Fibroblast of the aortic adventitia (primary cell): ENCODE measurements at regions not wholly inside any gene's neighbourhood (a gene's known extent, or its start where the extent isn't known, plus 50 kb on each side); places are given as distances from the start of the nearest gene placed in this dataset.

Source experiments
- DNase-seq: peaks from one replicate; pipeline ENCODE4 v3.0.0-alpha.2; 2010; ENCODE audit warnings: low read depth
- H3K4me3 ChIP-seq: 2 replicates; pipeline ENCODE4 v1.5.1; 2011; ENCODE audit warnings: low read depth, mild to moderate bottlenecking, control low read depth, low read length, moderate library complexity
- TF ChIP-seq, protein P1 (sequence below): IDR thresholded peaks from 2 replicates; pipeline ENCODE4 v1.5.1; 2011; ENCODE audit warnings: mild to moderate bottlenecking, low read length, control low read depth, inconsistent platforms; ENCODE audit not compliant: insufficient read depth

DNA sequence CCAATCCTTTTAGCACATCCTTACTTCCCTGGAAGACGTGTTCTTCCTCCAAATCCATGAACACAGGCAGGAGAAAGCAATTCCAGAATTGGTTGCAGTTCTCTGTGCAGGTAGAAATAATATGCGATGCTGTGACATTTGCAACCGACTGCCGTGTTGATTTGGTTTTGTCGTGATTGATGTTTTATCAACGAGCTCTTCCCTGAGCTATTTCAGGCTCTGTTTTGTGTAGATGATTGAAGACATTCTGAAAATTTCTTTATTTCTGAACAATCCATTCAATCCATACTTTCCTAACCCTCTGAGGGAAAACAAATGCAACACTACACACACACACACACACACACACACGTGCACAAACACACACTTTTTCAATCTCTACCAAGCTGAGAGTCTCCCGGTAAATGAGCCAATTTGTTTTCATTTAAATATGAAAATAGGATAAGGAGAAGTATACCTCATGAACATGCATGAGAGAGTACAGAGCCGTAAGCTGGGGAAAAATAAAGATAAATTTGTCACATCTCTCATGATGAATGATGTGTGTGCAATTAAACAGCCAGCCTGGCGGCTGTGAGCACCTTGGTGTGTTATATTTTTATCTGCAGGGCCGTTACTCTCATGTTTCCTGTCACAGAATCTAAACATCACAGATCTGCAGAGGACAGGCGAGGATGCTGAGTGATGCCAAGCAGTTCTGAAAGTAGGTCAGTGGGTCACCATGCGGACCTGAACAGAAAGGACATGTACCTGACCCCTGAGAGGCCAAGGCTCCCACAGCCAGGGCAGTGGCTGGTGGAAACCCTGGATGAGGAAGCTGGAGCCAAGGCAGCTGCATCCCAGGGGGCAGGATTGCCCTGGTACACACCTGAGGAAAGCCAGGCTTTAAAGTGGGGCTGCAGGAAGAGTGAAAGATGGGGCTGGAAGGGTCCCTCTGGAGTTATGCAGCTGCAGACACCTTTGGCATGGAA is 64.8 kb downstream of the PDCL3 start:
- no peak for DNase-seq
- no peak overlapping the region for H3K4me3 ChIP-seq
- TF ChIP-seq, protein P1, sequence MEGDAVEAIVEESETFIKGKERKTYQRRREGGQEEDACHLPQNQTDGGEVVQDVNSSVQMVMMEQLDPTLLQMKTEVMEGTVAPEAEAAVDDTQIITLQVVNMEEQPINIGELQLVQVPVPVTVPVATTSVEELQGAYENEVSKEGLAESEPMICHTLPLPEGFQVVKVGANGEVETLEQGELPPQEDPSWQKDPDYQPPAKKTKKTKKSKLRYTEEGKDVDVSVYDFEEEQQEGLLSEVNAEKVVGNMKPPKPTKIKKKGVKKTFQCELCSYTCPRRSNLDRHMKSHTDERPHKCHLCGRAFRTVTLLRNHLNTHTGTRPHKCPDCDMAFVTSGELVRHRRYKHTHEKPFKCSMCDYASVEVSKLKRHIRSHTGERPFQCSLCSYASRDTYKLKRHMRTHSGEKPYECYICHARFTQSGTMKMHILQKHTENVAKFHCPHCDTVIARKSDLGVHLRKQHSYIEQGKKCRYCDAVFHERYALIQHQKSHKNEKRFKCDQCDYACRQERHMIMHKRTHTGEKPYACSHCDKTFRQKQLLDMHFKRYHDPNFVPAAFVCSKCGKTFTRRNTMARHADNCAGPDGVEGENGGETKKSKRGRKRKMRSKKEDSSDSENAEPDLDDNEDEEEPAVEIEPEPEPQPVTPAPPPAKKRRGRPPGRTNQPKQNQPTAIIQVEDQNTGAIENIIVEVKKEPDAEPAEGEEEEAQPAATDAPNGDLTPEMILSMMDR = no peak

DNA sequence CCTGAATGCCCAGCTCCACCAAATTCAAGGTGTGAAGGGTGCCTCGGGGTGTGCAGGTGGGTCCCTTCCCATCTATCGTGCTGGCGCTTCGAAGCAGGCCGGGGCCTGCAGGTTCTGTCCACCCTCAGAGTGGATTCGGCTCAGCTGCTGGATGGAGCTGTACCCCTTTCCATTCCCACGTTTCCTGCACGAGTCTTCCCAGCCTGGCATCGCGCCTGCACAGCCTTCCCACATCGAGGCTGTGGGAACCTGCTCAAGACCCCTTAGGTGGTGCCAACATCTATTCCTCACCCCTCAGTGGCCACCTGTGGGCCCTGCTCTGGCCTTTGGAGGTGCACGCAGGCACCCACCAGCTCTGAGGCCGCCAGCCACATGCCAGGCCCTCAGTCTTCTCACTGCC is 65.7 kb downstream of the PDCL3 start:
- no peak overlapping the region for H3K4me3 ChIP-seq
- DNase-seq = no peak
- TF ChIP-seq, protein P1 = no peak

DNA sequence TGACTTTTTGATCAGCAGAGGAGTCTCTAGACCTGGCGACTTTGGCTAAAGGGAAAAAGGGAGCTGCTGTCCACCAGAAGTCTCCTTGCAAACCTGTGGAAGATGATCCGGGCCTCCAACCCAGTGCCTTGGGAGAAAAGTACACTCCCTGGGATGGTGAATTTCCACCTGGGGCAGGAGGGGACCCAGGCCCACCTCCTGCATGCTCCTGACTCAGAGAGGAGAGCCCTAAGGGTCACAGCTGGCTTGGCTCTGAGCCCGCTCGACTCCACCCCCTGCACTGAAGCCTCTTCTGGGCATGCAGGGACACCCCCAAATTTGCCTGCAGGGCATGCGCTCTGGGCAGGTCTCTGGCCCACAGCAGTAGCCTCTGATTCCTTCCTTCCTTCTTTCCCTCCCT is 66.5 kb downstream of the PDCL3 start:
- no peak overlapping the region for H3K4me3 ChIP-seq
- TF ChIP-seq, protein P1 = no peak
- no peak for DNase-seq

DNA sequence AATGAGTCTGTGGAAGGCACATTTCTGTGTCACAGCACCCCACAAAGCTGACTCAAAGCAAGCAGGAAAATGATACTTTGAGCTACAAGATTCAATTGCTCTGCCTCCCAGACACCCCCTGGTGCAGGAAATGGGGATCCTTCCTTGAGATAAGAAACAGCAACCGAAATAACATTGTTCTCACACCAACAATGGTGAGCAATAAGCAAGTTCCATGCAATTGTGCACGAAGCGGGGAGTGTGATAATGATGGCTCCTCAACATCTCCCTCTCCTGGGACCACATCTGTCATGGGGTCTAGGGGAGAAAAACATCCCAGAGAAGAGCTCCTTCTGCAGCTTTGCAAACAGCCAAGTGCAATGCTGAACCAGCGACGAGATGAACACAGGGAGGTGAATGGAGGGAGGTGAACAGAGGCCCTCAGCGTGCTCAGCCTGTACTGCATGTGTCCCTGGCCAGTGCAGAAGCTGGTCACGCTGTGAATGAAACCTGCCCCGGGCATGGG is 67.7 kb downstream of the PDCL3 start:
- H3K4me3 ChIP-seq = no peak overlapping the region
- DNase-seq = no peak
- TF ChIP-seq, protein P1 = no peak

DNA sequence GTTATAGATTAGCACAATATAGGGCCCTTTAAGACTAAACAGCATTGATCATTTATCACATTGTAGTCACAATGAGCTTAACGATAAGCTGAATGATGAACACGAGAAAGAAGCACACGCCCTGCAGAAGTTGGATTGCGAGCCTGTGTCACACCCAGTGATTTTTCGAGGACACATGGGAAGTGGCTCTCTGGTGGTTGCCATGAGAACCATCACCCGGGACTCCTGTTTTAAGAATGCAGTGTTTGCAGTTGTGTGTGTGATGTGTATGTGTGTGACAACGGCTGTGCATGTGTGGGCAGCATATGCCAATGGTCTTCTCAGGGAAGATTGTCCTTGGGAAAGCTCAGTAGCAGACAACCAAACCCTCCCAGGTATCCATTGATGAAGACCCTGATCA is 69.2 kb downstream of the PDCL3 start:
- TF ChIP-seq, protein P1 = no peak
- no peak for DNase-seq
- no peak overlapping the region for H3K4me3 ChIP-seq

DNA sequence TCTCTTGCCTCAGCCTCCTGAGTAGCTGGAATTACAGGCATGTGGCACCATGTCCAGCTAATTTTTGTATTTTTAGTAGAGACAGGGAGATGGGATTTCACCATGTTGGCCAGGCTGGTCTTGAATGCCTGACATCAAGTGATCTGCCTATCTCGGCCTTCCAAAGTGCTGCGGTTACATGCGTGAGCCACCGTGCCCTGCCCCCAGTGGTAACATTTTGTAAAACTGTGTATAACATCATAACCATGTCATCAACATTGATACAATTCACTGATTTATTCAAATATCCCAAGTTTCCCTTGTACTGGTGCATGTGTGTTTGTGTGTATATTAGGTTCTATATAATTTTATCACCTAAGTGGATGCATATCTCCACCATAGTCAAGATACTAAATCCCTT is 70.0 kb downstream of the PDCL3 start:
- no peak overlapping the region for H3K4me3 ChIP-seq
- TF ChIP-seq, protein P1 = no peak
- DNase-seq = no peak
